Psoas muscle (tissue), 7 donors: ENCODE measurements at regions not wholly inside any gene's neighbourhood (a gene's known extent, or its start where the extent isn't known, plus 50 kb on each side); places are given as distances from the start of the nearest gene placed in this dataset.

Experiments used
- ATAC-seq, 4 donors: fragments of 200-7000 bp; cut with Tn5 transposase; one replicate each; pipeline ENCODE4 v1.9.1; 2020; ENCODE audit warnings: moderate library complexity in 3 of 4, mild to moderate bottlenecking in 2 of 4
- DNase-seq, 2 donors: peaks; one replicate each; pipeline ENCODE4 v3.0.0-alpha.2; 2020
- H3K27ac ChIP-seq: fragments of 200-600 bp; one replicate; pipeline ENCODE4 v1.8.0; 2022
- H3K27me3 ChIP-seq, 3 donors: fragments of 200-600 bp in 1 of 3; one replicate each; pipeline versions ENCODE4 v1.6.1 to v1.8.0; 2013 to 2022; ENCODE audit warnings: low read length in 2 of 3, mild to moderate bottlenecking in 2 of 3, moderate library complexity in 1 of 3; ENCODE audit not compliant: insufficient read depth in 3 of 3
- H3K36me3 ChIP-seq, 2 donors: fragments of 200-600 bp in 1 of 2; one replicate each; pipeline versions ENCODE4 v1.6.1 to v1.8.0; 2013 to 2022; ENCODE audit warnings: low read depth in 1 of 2, mild to moderate bottlenecking in 1 of 2, moderate library complexity in 1 of 2; ENCODE audit not compliant: insufficient read depth in 1 of 2
- H3K4me1 ChIP-seq: fragments of 200-600 bp; one replicate; pipeline ENCODE4 v1.8.0; 2022
- H3K4me3 ChIP-seq: fragments of 200-600 bp; one replicate; pipeline ENCODE4 v1.8.0; 2022; ENCODE audit warnings: mild to moderate bottlenecking
- H3K9me3 ChIP-seq: fragments of 200-600 bp; one replicate; pipeline ENCODE4 v1.8.0; 2022
- CTCF ChIP-seq: fragments of 200-600 bp; IDR thresholded peaks from one replicate; pipeline ENCODE4 v1.8.0; 2022; ENCODE audit warnings: antibody characterized with exemption
- WGBS, 3 donors: extraction: QIAGEN DNeasy Blood & Tissue Kit; methylation state at CpG; one replicate each; pipeline versions ENCODE4 v1.1.6 to v1.1.7; 2013; 5-methylcytosine and 5-hydroxymethylcytosine counted together
- intact Hi-C, 2 donors: fragments of 100-400 bp; cut with DNase I; formaldehyde crosslinking; loops; one replicate each; pipeline versions ENCODE4 v1.11.0 to v1.14.2; 2022
- donor health status: healthy with polysubstance abuse.
- donor health status: DM: no; HTN: no; CAD: no; lungs with moderate emphysema.
- donor health status: Bipolar disorder and iron deficiency.
- donor health status: healthy.
- donor health status: DM: yes; HTN: yes; CAD: no.
- donor health status: DM: no; HTN: no; CAD: no.
- donor health status: DM: yes; HTN: yes; CAD: no.

- Histone ChIP-seq H3K27me3 (peaks cover 0 to 17% (median 0%) of the 10 kb centered on the region in 3 donors), H3K4me3 (no peak overlapping the region), H3K9me3 (no peaks in the 10 kb centered on the region), H3K27ac (no peak overlapping the region), H3K36me3 (no peaks in the 10 kb centered on the region), H3K4me1 (no peaks in the 10 kb centered on the region)
- 29 to 42% (median 38%) methylated on average over 1 of the region's 1 CpG for WGBS, 3 donors
- no peak for ATAC-seq
- intact Hi-C loops = no loop called here
- no peak for DNase-seq
- TF ChIP-seq CTCF = no peak
Observed at GRCh38 chr18:26771524-26771923, 94.0 kb downstream of the AQP4 start.

- 37 to 45% (median 38%) methylated on average over 7 of the region's 7 CpGs for WGBS, 3 donors
- DNase-seq (no peak), ATAC-seq (no peak)
- no peak overlapping the region for H3K4me3 ChIP-seq
- peaks cover 0 to 7% (median 0%) of the 10 kb centered on the region in 3 donors for H3K27me3 ChIP-seq
- intact Hi-C loops = no loop called here
- no peaks in the 10 kb centered on the region for H3K36me3 ChIP-seq
- no peaks in the 10 kb centered on the region for H3K9me3 ChIP-seq
- no peaks in the 10 kb centered on the region for H3K4me1 ChIP-seq
- H3K27ac ChIP-seq = no peak overlapping the region
- no peak for TF ChIP-seq CTCF
Observed at GRCh38 chr18:26768385-26768784, 97.1 kb downstream of the AQP4 start.

DNA sequence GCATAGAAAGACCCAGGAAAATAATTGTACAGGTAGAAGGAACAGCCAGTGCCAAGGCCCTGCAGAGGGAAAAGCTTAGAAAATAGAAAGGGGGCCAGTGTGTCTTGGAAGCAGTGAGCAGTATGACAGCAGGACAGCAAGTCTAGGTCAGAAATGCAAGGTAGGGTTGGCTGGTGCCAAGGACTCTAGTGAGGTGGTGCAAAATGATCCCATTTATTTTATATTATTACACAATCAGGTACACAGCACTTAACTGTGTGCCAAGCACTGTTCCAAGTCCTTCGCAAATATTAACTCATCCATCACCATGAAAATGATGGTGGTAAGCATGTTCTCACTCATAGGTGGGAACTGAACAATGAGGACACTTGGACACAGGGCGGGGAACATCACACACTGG, 100.0 kb downstream of the AQP4 start:
- no peak for DNase-seq
- no peak for ATAC-seq
- Histone ChIP-seq H3K27me3 (no peaks in the 10 kb centered on the region), H3K36me3 (no peaks in the 10 kb centered on the region), H3K27ac (no peak overlapping the region), H3K9me3 (no peaks in the 10 kb centered on the region), H3K4me1 (no peaks in the 10 kb centered on the region), H3K4me3 (no peak overlapping the region)
- WGBS, 3 donors = 86 to 100% (median 90%) methylated on average over 2 of the region's 2 CpGs
- no peak for TF ChIP-seq CTCF
- intact Hi-C loops = no loop called here

GRCh38 chr18:26764586-26764985, 100.9 kb downstream of the AQP4 start:
- Histone ChIP-seq H3K4me3 (no peak overlapping the region), H3K4me1 (no peaks in the 10 kb centered on the region), H3K9me3 (no peaks in the 10 kb centered on the region), H3K27ac (no peak overlapping the region), H3K27me3 (no peaks in the 10 kb centered on the region), H3K36me3 (no peaks in the 10 kb centered on the region)
- intact Hi-C loops = no loop called here
- TF ChIP-seq CTCF = no peak
- ATAC-seq = no peak
- DNase-seq = no peak

DNA sequence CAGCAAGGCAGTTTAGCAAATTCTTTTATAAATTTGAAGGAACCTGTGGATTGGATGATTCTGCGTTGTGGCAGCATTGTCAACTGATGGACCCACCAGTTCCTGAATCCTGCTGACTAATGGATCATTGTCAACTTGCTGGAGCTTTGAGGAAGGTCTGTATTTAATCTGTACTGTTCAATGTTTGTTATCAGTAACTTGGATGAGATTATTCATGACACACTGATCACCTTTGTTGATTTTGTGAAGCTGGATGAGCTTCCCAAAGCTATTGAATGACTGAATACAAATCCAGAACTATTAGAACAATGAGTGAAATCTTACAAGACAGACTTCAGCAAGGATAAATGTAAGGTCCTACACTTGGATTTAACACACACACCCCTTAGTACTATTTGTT, 101.3 kb downstream of the AQP4 start:
- Histone ChIP-seq H3K27ac (no peak overlapping the region), H3K27me3 (no peaks in the 10 kb centered on the region), H3K9me3 (no peaks in the 10 kb centered on the region), H3K4me3 (no peak overlapping the region), H3K36me3 (no peaks in the 10 kb centered on the region), H3K4me1 (no peaks in the 10 kb centered on the region)
- DNase-seq = no peak
- intact Hi-C loops = no loop called here
- TF ChIP-seq CTCF = no peak
- WGBS, 3 donors = 92 to 97% (median 93%) methylated on average over 1 of the region's 1 CpG
- no peak for ATAC-seq
